GM12878 (cell line): ENCODE measurements at regions not wholly inside any gene's neighbourhood (a gene's known extent, or its start where the extent isn't known, plus 50 kb on each side); places are given as distances from the start of the nearest gene placed in this dataset.

ENCODE experiments used
- ATAC-seq: fragments of 200-7000 bp; cut with Tn5 transposase; 3 replicates; pipeline ENCODE4 v1.9.1; 2020; ENCODE audit warnings: mild to moderate bottlenecking, moderate library complexity
- BruUV-seq: library from RNA; stranded (reverse); fragments of 400-500 nt; replicated peaks from 2 replicates; lab custom pipeline; 2021; lab: Mats Ljungman, UMichigan
- CTCF ChIA-PET: fragments of 300-600 bp; sonication (Branson Sonifier 250); formaldehyde crosslinking; extraction: SDS; loops from one replicate; lab custom pipeline; 2021; ENCODE audit warnings: inconsistent platforms; lab: Yijun Ruan, JAX
- POLR2A ChIA-PET: fragments of 350-600 bp; formaldehyde crosslinking; extraction: SDS; loops from one replicate; lab custom pipeline; 2021; ENCODE audit warnings: inconsistent platforms; lab: Charles Lee
- RAD21 ChIA-PET: fragments of 300-600 bp; sonication (Branson Sonifier 250); formaldehyde crosslinking; loops from one replicate; lab custom pipeline; 2023; ENCODE audit warnings: antibody characterized with exemption; ENCODE audit not compliant: unreplicated experiment; lab: Charles Lee
- SMC1A ChIA-PET: fragments of 300-600 bp; sonication (Branson Sonifier 250); formaldehyde crosslinking; loops from one replicate; lab custom pipeline; 2023; ENCODE audit not compliant: unreplicated experiment, uncharacterized antibody; lab: Charles Lee
- DNase-seq: peaks from one replicate; pipeline ENCODE4 v3.0.0-alpha.2; 2011; ENCODE audit warnings: low read depth, low spot score
- FAIRE-seq: peaks from 3 replicates; lab custom pipeline; 2011; peaks lifted over from hg19 to GRCh38; lab: Jason Lieb, UNC
- H2AFZ ChIP-seq: 2 replicates; pipeline ENCODE4 v1.6.0; 2011; ENCODE audit warnings: low read depth, low read length, control low read depth; ENCODE audit not compliant: control insufficient read depth
- H3K27ac ChIP-seq: 2 replicates; pipeline ENCODE4 v1.5.1; 2011; ENCODE audit warnings: control low read depth; ENCODE audit not compliant: control insufficient read depth, insufficient read depth
- H3K27me3 ChIP-seq, 2 experiments: replicated peaks in 1 of 2; 2 replicates each; pipeline versions ENCODE4 v1.6.0 to v1.6.1; 2011; ENCODE audit warnings: low read length in 1 of 2; ENCODE audit not compliant: control insufficient read depth in 2 of 2, insufficient read depth in 2 of 2
- H3K36me3 ChIP-seq, 2 experiments: 2 replicates each; pipeline ENCODE4 v1.5.1; 2011; ENCODE audit warnings: low read length in 1 of 2; ENCODE audit not compliant: control insufficient read depth in 2 of 2, insufficient read depth in 2 of 2
- H3K4me1 ChIP-seq: 2 replicates; pipeline ENCODE4 v1.6.1; 2011; ENCODE audit warnings: mild to moderate bottlenecking, low read length, moderate library complexity, mixed read lengths; ENCODE audit not compliant: control insufficient read depth, insufficient read depth
- H3K4me2 ChIP-seq: 2 replicates; pipeline ENCODE4 v1.6.0; 2011; ENCODE audit warnings: control low read depth; ENCODE audit not compliant: control insufficient read depth, insufficient read depth
- H3K4me3 ChIP-seq: fragments of 200-600 bp; sonication (generic); 2 replicates; pipeline ENCODE4 v1.5.1; 2016
- H3K79me2 ChIP-seq: 2 replicates; pipeline ENCODE4 v1.6.0; 2011; ENCODE audit warnings: low read length; ENCODE audit not compliant: control insufficient read depth, insufficient read depth
- H3K9ac ChIP-seq: 2 replicates; pipeline ENCODE4 v1.8.0; 2011; ENCODE audit warnings: low read length, control low read depth, mixed read lengths; ENCODE audit not compliant: control insufficient read depth, insufficient read depth
- H3K9me3 ChIP-seq: replicated peaks from 3 replicates; pipeline ENCODE4 v1.5.1; 2011; ENCODE audit warnings: mild to moderate bottlenecking, low read length; ENCODE audit not compliant: control insufficient read depth, insufficient read depth
- H4K20me1 ChIP-seq: 2 replicates; pipeline ENCODE4 v1.6.0; 2011; ENCODE audit not compliant: control insufficient read depth, insufficient read depth
- BACH1 ChIP-seq: fragments of 450-650 bp; IDR thresholded peaks from 2 replicates; pipeline ENCODE4 v1.6.1; 2017; ENCODE audit warnings: mild to moderate bottlenecking, borderline replicate concordance
- CBFB ChIP-seq: IDR thresholded peaks from 2 replicates; pipeline ENCODE4 v1.6.1; 2016; ENCODE audit warnings: antibody characterized with exemption, low read depth
- HSF1 ChIP-seq: fragments of 150-350 bp; IDR thresholded peaks from 2 replicates; pipeline ENCODE4 v1.6.1; 2014; ENCODE audit warnings: mild to moderate bottlenecking, low read depth, low read length
- MTA2 ChIP-seq: fragments of 450-650 bp; IDR thresholded peaks from 2 replicates; pipeline ENCODE4 v1.6.1; 2016; ENCODE audit warnings: low read depth, mild to moderate bottlenecking, moderate library complexity
- NFIC ChIP-seq: IDR thresholded peaks from 2 replicates; pipeline ENCODE4 v1.6.1; 2012; ENCODE audit warnings: low read depth, mild to moderate bottlenecking, inconsistent platforms, low read length, moderate library complexity
- NKRF ChIP-seq: fragments of 450-650 bp; conservative IDR thresholded peaks from 2 replicates; pipeline ENCODE4 v1.6.1; 2017; ENCODE audit warnings: mild to moderate bottlenecking, moderate library complexity
- NR2C1 ChIP-seq: fragments of 450-650 bp; IDR thresholded peaks from 2 replicates; pipeline ENCODE4 v1.6.1; 2017; ENCODE audit warnings: antibody characterized with exemption, mild to moderate bottlenecking, moderate library complexity
- PAX8 ChIP-seq: fragments of 450-650 bp; IDR thresholded peaks from 2 replicates; pipeline ENCODE4 v1.6.1; 2017; ENCODE audit warnings: mild to moderate bottlenecking, moderate library complexity
- PBX3 ChIP-seq: IDR thresholded peaks from 2 replicates; pipeline ENCODE4 v1.6.1; 2011; ENCODE audit warnings: mild to moderate bottlenecking, low read depth, low read length, moderate library complexity; ENCODE audit not compliant: insufficient replicate concordance
- ZNF384 ChIP-seq: IDR thresholded peaks from 2 replicates; pipeline ENCODE4 v1.6.1; 2012; ENCODE audit warnings: low read depth, mild to moderate bottlenecking, low read length, improper control_type of control experiment, borderline replicate concordance
- WGBS: methylation state at CpG from one replicate; pipeline ENCODE4 v1.1.6; 2016; ENCODE audit warnings: low lambda C conversion rate; ENCODE audit not compliant: insufficient replicate concordance, insufficient coverage; ENCODE audit errors: missing lambda C conversion rate; 5-methylcytosine and 5-hydroxymethylcytosine counted together
- in situ Hi-C: fragments of 300-500 bp; cut with MboI; formaldehyde crosslinking; loops from 9 replicates; pipeline ENCODE4 v1.14.3; 2018; ENCODE audit warnings: mixed read lengths
- intact Hi-C: fragments of 100-400 bp; cut with micrococcal nuclease; formaldehyde crosslinking; loops from one replicate; pipeline ENCODE4 v1.14.2; 2022; ENCODE audit not compliant: unreplicated experiment

GRCh38 chr15:50821476-50821875 is 56.0 kb upstream of the SPPL2A start:
- H3K4me2 ChIP-seq, result no peak overlapping the region
- no peaks in the 10 kb centered on the region for H4K20me1 ChIP-seq
- DNase-seq (no peak), FAIRE-seq (no peak), ATAC-seq (no peak)
- H3K9ac ChIP-seq, result no peak overlapping the region
- H3K9me3 ChIP-seq, result no peaks in the 10 kb centered on the region
- CTCF ChIA-PET, result interaction anchor here (0.6 to 1.6 kb wide), 2 partner anchors 11 to 550 kb away, joined by 3 read pairs; no protein-coding TSS in a partner anchor
- POLR2A ChIA-PET, result no interaction called here
- 42% methylated on average over 3 of the region's 3 CpGs for WGBS
- H3K4me1 ChIP-seq, result no peaks in the 10 kb centered on the region
- H3K27ac ChIP-seq, result no peak overlapping the region
- SMC1A ChIA-PET, result no interaction called here
- intact Hi-C loops, result no loop called here
- H3K27me3 ChIP-seq, result no peaks in the 10 kb centered on the region
- no peak for TF ChIP-seq CBFB
- TF ChIP-seq NKRF, result no peak
- in situ Hi-C loops, result no loop called here
- H3K4me3 ChIP-seq, result no peak overlapping the region
- RAD21 ChIA-PET, result no interaction called here
- H3K36me3 ChIP-seq, result no peaks in the 10 kb centered on the region
- no TSS peak for BruUV-seq
- no peaks in the 10 kb centered on the region for H3K79me2 ChIP-seq
- H2AFZ ChIP-seq, result no peak overlapping the region

GRCh38 chr15:50820808-50821382 is 55.4 kb upstream of the SPPL2A start:
- no peak overlapping the region for H3K27ac ChIP-seq
- no peaks in the 10 kb centered on the region for H3K9me3 ChIP-seq
- ChIA-PET SMC1A (no interaction called here), CTCF (interaction anchor here (1.6 kb wide), 1 partner anchor 10 kb away, joined by 3 read pairs; no protein-coding TSS in a partner anchor), RAD21 (no interaction called here), POLR2A (no interaction called here)
- no peak for DNase-seq
- FAIRE-seq, result no peak
- in situ Hi-C loops, result no loop called here
- no peak overlapping the region for H2AFZ ChIP-seq
- H3K4me1 ChIP-seq, result no peaks in the 10 kb centered on the region
- no peak overlapping the region for H3K4me2 ChIP-seq
- WGBS, result 60% methylated on average over 6 of the region's 6 CpGs
- H3K9ac ChIP-seq, result no peak overlapping the region
- no TSS peak for BruUV-seq
- H3K79me2 ChIP-seq, result no peaks in the 10 kb centered on the region
- H3K36me3 ChIP-seq, result no peaks in the 10 kb centered on the region
- H3K27me3 ChIP-seq, result no peaks in the 10 kb centered on the region
- ATAC-seq, result no peak
- intact Hi-C loops, result no loop called here
- H3K4me3 ChIP-seq, result no peak overlapping the region
- H4K20me1 ChIP-seq, result no peaks in the 10 kb centered on the region
- TF ChIP-seq NFIC (no peak), ZNF384 (no peak), HSF1 (no peak), NR2C1 (no peak), MTA2 (no peak), PAX8 (no peak), PBX3 (no peak), BACH1 (no peak)
